HG03571 (cell line): ENCODE measurements at regions not wholly inside any gene's neighbourhood (a gene's known extent, or its start where the extent isn't known, plus 50 kb on each side); places are given as distances from the start of the nearest gene placed in this dataset.
A peak's percentile ranks its signal among the peaks of the same experiment; 100 is the strongest.

Experiments used
- ATAC-seq: cut with Tn5 transposase; IDR thresholded peaks from one replicate; pipeline ENCODE4 v1.9.1; 2021; ENCODE audit not compliant: unreplicated experiment

DNA sequence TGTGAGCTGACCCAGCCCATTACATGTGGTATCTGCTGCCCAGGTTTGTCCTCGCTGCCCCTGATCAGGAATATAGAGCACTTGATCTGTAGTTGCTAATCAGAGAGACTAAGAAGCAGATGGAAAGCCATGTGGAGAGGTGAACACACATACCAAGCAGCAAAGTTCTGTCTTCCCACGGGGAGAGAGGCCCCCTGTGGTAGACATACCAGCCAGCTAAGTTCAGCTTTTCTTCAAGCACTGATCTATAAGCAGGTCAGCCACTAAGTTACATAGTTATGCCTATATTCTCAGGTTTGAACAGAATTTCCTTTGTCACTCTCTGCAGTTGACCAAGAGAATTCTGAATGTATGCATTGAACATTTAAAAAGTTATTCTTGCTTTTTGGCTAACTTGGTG is 76.4 kb downstream of the DDX3Y start:
- ATAC-seq, result no peak

GRCh38 chrY:12982249-12982829 is 77.7 kb downstream of the DDX3Y start:
- no peak for ATAC-seq

DNA sequence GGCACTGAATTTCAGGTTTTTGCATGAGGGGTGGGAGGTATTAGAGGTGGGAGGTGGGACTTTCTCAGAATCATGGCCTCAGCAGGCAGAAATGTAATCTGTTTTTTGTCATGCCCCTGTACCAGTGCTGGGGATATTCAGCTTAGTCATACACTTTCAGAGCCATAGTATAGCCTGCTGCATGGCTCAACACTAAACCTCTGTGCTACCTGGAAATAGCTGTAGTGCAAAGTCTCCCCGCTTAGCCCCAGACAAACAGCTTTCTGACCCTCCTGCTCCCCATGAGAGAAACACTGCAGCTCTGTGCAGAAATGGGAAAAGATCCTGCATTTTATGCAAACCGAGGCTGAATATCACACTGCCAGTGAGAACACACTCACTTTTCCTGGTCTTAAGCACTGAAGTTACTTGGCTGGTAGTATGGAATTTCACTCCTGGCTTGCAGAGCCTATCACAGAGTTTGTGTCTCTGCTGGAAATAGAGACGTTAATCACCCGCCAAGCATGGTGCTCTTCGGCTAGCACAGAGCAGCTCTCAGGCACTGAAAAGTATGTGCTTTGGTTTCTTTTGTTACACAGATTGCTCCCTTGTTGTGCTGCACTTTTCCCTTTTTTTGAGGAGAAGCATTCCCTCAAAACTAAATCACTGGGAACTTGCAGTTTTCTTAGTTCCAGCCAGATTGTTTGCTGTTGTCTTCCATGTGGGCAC is 80.1 kb downstream of the DDX3Y start:
- no peak for ATAC-seq

GRCh38 chrY:13017493-13017892 is 112.8 kb downstream of the DDX3Y start:
- no peak for ATAC-seq

DNA sequence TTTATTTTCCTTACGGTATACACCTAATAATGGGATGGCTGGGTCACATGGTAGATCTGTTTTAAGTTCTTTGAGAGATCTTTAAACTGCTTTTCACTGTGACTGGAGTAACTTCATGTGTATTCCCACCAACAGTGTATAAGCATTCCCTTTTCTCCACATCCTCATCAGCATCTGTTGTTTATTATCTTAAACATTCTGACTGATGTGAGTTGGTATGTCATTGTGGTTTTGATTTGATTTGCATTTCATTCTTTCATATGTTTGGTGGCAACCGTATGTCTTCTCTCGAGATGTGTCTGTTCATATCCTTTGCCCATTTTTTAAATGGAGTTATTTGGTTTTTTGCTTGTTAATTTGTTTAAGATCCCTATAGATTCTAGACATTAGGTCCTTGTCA is 114.8 kb downstream of the DDX3Y start:
- ATAC-seq, result no peak

- peak; percentile 46 for ATAC-seq
Measured at GRCh38 chrY:13020839-13021238, 116.2 kb downstream of the DDX3Y start.

DNA sequence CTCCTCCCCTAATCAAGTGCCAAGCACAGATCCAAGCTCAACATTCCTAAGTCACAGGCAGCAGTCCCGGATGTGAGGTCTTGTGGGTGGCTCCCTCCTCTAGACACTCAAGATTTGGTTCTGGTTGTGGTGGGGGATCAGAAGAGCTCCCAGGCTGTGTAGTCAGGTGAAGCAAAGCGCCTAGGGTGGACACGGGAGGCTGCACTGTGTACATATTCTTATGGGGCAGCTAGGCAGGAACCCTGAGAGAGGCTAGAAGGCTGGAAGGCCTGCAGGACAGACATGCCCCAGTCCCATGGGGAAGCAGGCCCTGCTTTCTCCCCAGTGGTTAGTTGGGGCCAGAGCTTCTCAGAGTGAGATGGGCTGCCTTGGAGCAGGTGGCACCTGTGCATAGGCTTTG is 118.9 kb downstream of the DDX3Y start:
- no peak for ATAC-seq

GRCh38 chrY:13024447-13024846 is 119.8 kb downstream of the DDX3Y start:
- no peak for ATAC-seq

GRCh38 chrY:13026906-13027305 is 122.2 kb downstream of the DDX3Y start:
- no peak for ATAC-seq

DNA sequence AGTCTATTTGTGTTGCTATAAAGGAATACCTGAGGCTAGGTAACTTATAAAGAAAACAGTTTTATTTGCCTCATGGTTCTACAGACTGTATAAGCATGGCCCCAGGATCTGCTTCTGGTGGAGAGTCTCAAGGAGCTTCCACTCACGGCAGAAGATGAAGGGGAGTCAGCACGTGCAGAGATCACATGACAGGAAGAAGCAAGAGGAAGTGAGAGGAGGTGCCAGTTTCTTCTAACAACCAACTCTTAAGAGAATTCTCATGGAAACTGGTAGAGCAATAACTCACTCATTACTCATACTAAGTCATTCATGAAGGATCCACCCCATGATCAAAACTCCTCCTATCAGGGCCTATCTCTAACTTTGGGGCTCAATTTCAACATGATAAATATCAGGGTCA is 135.6 kb downstream of the DDX3Y start:
- no peak for ATAC-seq

- no peak for ATAC-seq
Measured at GRCh38 chrY:13053501-13053900, 148.8 kb downstream of the DDX3Y start.

DNA sequence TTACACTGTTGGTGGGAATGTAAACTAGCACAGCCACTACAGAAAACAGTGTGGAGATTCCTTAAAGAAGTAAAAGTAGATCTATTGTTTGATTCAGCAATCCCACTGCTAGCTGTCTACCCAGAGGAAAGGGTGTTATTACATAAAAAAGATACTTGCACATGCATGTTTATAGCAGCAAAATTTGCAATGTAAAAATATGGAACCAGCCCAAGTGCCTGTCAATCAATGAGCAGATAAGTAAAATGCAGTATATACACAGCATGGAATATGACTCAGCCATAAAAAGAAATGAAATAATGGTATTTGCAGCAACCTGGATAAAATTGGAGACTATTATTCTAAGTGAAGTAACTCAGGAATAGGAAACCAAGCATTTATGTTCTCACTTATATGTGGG is 161.7 kb downstream of the DDX3Y start:
- no peak for ATAC-seq

DNA sequence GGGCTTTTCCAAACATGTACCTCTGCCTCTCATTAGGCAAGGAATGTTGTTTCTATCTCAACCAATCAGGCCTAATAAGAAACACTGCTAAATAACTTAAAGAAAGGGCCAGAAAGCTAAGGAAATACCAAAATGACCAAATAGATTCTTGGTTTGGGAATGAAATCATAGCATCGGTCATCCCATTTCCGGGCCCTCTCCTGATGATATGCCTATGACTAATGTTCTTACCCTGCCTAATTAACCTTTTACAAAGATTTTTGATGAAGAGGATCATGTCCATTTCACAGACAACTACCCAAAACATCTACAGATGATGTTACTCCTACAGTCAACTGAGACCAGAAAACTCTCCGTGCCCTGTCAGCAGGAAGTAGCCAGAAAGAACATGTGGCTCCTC is 164.0 kb downstream of the DDX3Y start:
- no peak for ATAC-seq

DNA sequence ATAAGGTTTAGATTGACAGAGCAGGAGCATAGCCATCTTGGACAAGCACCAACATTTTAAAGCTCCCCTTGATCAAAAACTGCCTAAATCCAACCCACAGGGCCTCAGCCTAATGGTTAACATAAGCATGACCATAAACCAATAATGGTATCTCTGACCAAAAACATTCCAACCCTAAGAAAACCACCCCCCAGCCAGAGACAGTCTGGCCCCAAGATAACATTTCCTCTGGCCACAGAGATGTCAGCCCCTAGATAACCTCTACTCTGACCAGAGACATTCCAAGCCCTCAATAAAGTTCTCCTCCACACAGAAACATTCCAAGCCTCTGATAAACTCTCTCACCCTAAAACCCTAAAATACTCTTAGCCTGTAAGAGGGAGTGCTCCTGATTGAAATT is 164.4 kb downstream of the DDX3Y start:
- ATAC-seq, result no peak

- ATAC-seq, result no peak
Measured at GRCh38 chrY:13082748-13083147, 178.1 kb downstream of the DDX3Y start.

DNA sequence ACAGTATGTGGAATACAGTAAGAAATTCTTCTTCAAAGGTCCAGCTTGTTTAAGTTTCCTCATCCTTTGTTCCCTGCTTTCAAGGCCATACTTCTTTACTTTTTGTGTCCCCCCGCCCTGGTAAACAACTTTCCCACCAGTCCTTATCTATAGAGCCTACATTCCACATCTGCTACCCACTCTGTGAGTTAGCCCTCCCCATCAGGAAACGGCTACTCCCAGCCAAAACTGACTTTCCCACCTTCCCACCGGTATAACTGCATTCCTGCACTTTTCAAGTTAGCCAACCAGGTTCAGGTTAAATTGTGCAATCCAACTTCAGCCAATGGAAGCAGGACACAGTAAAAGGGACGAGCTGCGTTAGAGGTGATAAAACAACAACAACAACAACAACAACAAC is 186.9 kb downstream of the DDX3Y start:
- no peak for ATAC-seq

- ATAC-seq, result no peak
Measured at GRCh38 chrY:13092986-13093385, 188.3 kb downstream of the DDX3Y start.

GRCh38 chrY:13093461-13093860 is 188.8 kb downstream of the DDX3Y start:
- ATAC-seq, result no peak

DNA sequence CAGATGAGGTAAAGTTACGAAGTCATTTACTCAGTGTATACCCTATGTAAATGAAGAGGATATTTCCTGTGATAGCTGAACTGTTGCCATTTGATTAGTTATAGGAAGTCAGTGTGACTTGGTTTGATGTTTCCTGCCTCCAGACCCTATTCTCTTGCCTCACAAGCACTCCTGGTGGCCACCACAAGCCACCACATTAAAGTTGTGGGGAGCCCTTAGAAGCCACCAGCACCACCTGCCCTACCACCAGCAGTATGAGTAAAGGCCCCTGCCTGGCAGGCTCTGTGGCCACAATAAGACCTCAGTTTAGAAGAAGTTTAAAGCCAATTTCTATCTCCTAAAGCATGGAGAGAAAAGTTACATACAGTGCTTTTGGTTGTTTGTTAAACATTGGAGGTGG is 189.7 kb downstream of the DDX3Y start:
- ATAC-seq, result no peak

DNA sequence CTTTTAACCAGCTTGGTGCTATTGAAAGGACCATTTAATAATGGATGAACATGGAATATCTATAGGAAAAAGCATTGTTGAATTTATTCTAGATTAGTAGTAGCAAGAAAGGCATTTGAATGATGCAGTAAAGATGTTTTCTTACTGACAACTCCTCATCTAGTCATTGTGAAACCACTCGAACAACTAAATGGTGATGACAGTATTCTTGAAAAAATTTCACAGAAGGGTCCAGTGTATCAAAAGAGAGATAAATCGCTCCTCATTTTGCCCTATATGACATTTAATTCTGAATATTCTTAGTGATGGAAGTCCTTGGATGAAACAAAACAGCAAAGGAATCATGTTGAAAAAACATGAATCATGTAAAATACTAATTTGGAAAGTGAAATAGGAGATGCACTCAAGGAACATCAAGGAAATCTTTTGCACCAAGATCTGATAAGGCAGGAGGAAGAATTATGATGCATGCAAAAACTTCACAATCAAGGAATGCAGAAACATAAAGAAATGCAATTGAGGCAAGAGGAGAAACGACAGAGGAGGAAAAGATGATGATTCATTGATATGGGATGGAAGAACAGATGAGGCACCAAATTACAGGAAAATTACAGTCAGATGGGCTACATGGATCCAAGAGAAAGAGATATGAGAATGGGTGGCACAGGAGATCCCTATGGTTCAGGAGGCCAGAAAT is 190.4 kb downstream of the DDX3Y start:
- no peak for ATAC-seq

- ATAC-seq, result peak; percentile 82
Measured at GRCh38 chrY:13126881-13127456, 222.3 kb downstream of the DDX3Y start.

DNA sequence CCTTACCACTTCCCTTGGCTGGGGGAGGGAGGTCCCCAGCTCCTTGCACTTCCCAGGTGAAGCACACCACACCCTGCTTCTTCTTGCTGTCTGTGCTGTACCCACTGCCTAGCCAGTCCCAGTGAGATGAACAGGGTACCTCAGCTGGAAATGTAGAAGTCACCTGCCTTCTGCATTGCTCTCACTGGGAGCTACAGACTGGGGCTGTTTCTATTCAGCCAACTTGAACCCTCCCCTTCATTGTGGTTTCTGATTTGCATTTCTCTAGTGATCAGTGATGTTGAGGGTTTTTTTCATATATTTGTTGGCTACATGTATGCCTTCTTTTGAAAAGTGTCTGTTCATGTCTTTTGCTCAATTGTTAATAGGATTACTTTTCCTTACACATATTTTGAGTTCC is 222.8 kb downstream of the DDX3Y start:
- ATAC-seq, result peak; percentile 69
